ENCODE measurements at regions not wholly inside any gene's neighbourhood (a gene's known extent, or its start where the extent isn't known, plus 50 kb on each side); places are given as distances from the start of the nearest gene placed in this dataset.

GRCh38 chr9:107760469-107761242, 271.1 kb upstream of the KLF4 start:
- H3K4me1 ChIP-seq = peaks cover 8% of the 10 kb centered on the region
- H3K9me3 Mint-ChIP-seq (ENCODE audit: unreplicated experiment) = no peaks in the 10 kb centered on the region
- no TSS peak for BruUV-seq (replicated peaks)
- no peak overlapping the region for H3K27ac Mint-ChIP-seq (ENCODE audit: unreplicated experiment)
- peaks cover 14% of the 10 kb centered on the region for H3K4me1 Mint-ChIP-seq (ENCODE audit: low read depth, unreplicated experiment)
- H3K4me3 ChIP-seq (ENCODE audit: low read depth, low read length) = no peak overlapping the region
- ChIA-PET POLR2A (no interaction called here), CTCF (no interaction called here)
- H3K36me3 Mint-ChIP-seq (ENCODE audit: insufficient read depth, unreplicated experiment) = no peaks in the 10 kb centered on the region
- H3K36me3 ChIP-seq (ENCODE audit: control insufficient read depth, insufficient read depth, low read length) = no peaks in the 10 kb centered on the region
- no peaks in the 10 kb centered on the region for H3K27me3 ChIP-seq (replicated peaks; ENCODE audit: control insufficient read depth, insufficient read depth, low read length)
- TF ChIP-seq CTCF (IDR thresholded peaks at IDR 0.05; ENCODE audit: insufficient read depth in 1 of 2, low read depth in 1 of 2, low read length in 1 of 2, severe bottlenecking in 1 of 2, unreplicated experiment in 1 of 2) = no peak
- intact Hi-C loops (cut with micrococcal nuclease; ENCODE audit: unreplicated experiment) = no loop called here
- no peak for DNase-seq
- H3K4me3 Mint-ChIP-seq (ENCODE audit: unreplicated experiment) = no peak overlapping the region
- H3K27me3 Mint-ChIP-seq (ENCODE audit: insufficient read depth, unreplicated experiment) = no peaks in the 10 kb centered on the region
- peaks cover 3% of the 10 kb centered on the region; the same call in 1 of the 2 replicates for H3K9me3 ChIP-seq

GRCh38 chr9:107759823-107760166, 270.2 kb upstream of the KLF4 start:
- no TSS peak for BruUV-seq (replicated peaks)
- H3K27me3 ChIP-seq (replicated peaks; ENCODE audit: control insufficient read depth, insufficient read depth, low read length) = no peaks in the 10 kb centered on the region
- CTCF ChIA-PET = no interaction called here

More at GRCh38 chr9:107759823-107760166, 270.2 kb upstream of the KLF4 start:
- H3K36me3 Mint-ChIP-seq (ENCODE audit: insufficient read depth, unreplicated experiment) = no peaks in the 10 kb centered on the region
- H3K4me1 ChIP-seq = peaks cover 17% of the 10 kb centered on the region
- no peak for DNase-seq
- no peaks in the 10 kb centered on the region for H3K27me3 Mint-ChIP-seq (ENCODE audit: insufficient read depth, unreplicated experiment)
- no peak overlapping the region for H3K4me3 ChIP-seq (ENCODE audit: low read depth, low read length)
- no peak overlapping the region for H3K4me3 Mint-ChIP-seq (ENCODE audit: unreplicated experiment)
- peaks cover 3% of the 10 kb centered on the region; the same call in 1 of the 2 replicates for H3K9me3 ChIP-seq
- peaks cover 22% of the 10 kb centered on the region for H3K4me1 Mint-ChIP-seq (ENCODE audit: low read depth, unreplicated experiment)
- intact Hi-C loops (cut with micrococcal nuclease; ENCODE audit: unreplicated experiment) = no loop called here
- H3K9me3 Mint-ChIP-seq (ENCODE audit: unreplicated experiment) = no peaks in the 10 kb centered on the region
- POLR2A ChIA-PET = interaction anchor here (0.6 kb wide), 1 partner anchor 133 kb away, joined by 3 read pairs; no protein-coding TSS in a partner anchor
- no peaks in the 10 kb centered on the region for H3K36me3 ChIP-seq (ENCODE audit: control insufficient read depth, insufficient read depth, low read length)
- no peak overlapping the region for H3K27ac Mint-ChIP-seq (ENCODE audit: unreplicated experiment)
- no peak for TF ChIP-seq CTCF (IDR thresholded peaks at IDR 0.05; ENCODE audit: insufficient read depth in 1 of 2, low read depth in 1 of 2, low read length in 1 of 2, severe bottlenecking in 1 of 2, unreplicated experiment in 1 of 2)

Measured in Caco-2 (cell line).